Uterus (tissue), 3 donors: ENCODE measurements at regions not wholly inside any gene's neighbourhood (a gene's known extent, or its start where the extent isn't known, plus 50 kb on each side); places are given as distances from the start of the nearest gene placed in this dataset.

Source experiments
- DNase-seq, 2 donors: peaks; one replicate each; pipeline ENCODE4 v3.0.0-alpha.2; 2019 to 2020
- H3K27ac ChIP-seq, 2 donors: fragments of 200-600 bp; sonication (generic); 1 replicate in 1 of 2; 2 replicates in 1 of 2; pipeline ENCODE4 v1.5.1; 2016 to 2018
- H3K27me3 ChIP-seq, 2 donors: fragments of 200-600 bp; sonication (generic); one replicate each; pipeline ENCODE4 v1.5.1; 2018 to 2019; ENCODE audit warnings: control low read depth in 1 of 2
- H3K36me3 ChIP-seq, 2 donors: fragments of 200-600 bp; sonication (generic); one replicate each; pipeline ENCODE4 v1.5.1; 2019; ENCODE audit warnings: control low read depth in 1 of 2
- H3K4me1 ChIP-seq, 2 donors: fragments of 200-600 bp; sonication (generic); one replicate each; pipeline ENCODE4 v1.5.1; 2018 to 2019; ENCODE audit warnings: control low read depth in 1 of 2
- H3K4me3 ChIP-seq, 2 donors: fragments of 200-600 bp; sonication (generic); 1 replicate in 1 of 2; 2 replicates in 1 of 2; pipeline ENCODE4 v1.5.1; 2018 to 2019; ENCODE audit warnings: mild to moderate bottlenecking in 1 of 2
- H3K9me3 ChIP-seq, 2 donors: fragments of 200-600 bp; sonication (generic); one replicate each; pipeline ENCODE4 v1.5.1; 2019; ENCODE audit warnings: control low read depth in 1 of 2
- POLR2A ChIP-seq, 2 donors: fragments of 450-650 bp; IDR thresholded peaks; one replicate each; pipeline ENCODE4 v1.6.1; 2016; ENCODE audit warnings: antibody characterized with exemption in 2 of 2, mild to moderate bottlenecking in 1 of 2, moderate library complexity in 1 of 2
- intact Hi-C: fragments of 100-400 bp; cut with DNase I; formaldehyde crosslinking; loops from one replicate; pipeline ENCODE4 v1.15.1; 2023; ENCODE audit warnings: low total_unique reads
- TF ChIP-seq, protein P1 (sequence below), 4 experiments: fragments of 200-600 bp in 2 of 4; fragments of 450-650 bp in 2 of 4; sonication (generic) in 2 of 4; IDR thresholded peaks; one replicate each; pipeline ENCODE4 v1.5.1; 2016 to 2019; ENCODE audit warnings: antibody characterized with exemption in 4 of 4, mild to moderate bottlenecking in 2 of 4, moderate library complexity in 1 of 4
- donor health status: DM: yes; HTN: yes; CAD: no.

DNA sequence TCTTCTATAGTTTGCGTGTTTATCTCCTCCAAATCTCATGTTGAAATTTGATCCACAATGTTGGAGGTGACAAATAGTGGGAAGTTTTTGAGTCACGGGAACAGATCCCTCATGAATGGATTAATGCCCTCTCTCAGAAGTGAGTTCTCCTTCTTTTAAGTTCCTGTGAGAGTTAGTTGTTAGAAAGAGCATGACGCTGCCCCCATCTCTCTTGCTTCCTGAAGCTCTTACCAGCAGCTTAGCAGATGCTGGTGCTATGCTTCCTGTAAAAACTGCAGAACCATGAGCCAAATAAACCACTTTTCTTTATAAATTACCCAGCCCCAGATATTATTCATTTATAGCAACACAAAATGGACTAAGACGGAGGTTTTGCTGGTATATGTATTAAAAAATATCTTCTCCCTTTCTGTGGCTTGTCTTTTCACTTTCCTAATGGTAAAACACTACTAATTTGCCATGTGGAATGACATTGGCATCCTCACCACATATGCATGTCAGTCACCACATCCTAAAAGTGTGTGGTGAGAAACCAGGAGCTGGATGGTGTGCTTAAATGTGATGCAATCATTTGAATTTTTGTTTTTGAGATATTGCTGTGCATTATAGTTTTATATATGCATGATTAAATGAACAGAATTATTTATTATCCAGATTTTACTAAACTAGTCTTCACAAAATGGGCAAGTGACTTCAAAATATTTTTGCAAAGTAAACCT, 449.3 kb downstream of the ADAMTS20 start:
- H3K36me3 ChIP-seq: no peaks in the 10 kb centered on the region
- intact Hi-C loops: no loop called here
- DNase-seq: no peak
- H3K4me3 ChIP-seq: no peak overlapping the region
- H3K4me1 ChIP-seq: no peaks in the 10 kb centered on the region
- H3K27ac ChIP-seq: no peak overlapping the region
- no peaks in the 10 kb centered on the region for H3K27me3 ChIP-seq
- no peak for TF ChIP-seq POLR2A (IDR thresholded peaks at IDR 0.05)
- TF ChIP-seq, protein P1, sequence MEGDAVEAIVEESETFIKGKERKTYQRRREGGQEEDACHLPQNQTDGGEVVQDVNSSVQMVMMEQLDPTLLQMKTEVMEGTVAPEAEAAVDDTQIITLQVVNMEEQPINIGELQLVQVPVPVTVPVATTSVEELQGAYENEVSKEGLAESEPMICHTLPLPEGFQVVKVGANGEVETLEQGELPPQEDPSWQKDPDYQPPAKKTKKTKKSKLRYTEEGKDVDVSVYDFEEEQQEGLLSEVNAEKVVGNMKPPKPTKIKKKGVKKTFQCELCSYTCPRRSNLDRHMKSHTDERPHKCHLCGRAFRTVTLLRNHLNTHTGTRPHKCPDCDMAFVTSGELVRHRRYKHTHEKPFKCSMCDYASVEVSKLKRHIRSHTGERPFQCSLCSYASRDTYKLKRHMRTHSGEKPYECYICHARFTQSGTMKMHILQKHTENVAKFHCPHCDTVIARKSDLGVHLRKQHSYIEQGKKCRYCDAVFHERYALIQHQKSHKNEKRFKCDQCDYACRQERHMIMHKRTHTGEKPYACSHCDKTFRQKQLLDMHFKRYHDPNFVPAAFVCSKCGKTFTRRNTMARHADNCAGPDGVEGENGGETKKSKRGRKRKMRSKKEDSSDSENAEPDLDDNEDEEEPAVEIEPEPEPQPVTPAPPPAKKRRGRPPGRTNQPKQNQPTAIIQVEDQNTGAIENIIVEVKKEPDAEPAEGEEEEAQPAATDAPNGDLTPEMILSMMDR (IDR thresholded peaks at IDR 0.05): no peak
- no peaks in the 10 kb centered on the region for H3K9me3 ChIP-seq

DNA sequence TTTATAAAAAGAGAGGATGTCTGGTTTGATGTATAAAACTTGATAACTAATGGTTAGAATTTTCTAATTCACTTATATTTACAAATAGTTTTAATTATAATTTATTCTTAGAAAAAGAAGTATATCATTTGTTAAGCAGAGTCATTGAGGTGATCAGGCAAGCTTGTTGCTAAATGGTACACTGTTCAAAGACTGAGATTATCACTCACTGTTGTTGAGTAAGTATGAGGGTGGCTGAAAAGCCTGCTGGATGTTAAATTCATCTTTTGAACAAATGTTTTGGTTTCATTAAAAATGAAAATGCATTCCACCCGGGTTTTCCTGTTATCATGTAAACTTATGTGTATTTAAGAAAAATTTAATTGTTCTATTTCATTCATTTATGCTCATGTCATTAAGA, 451.8 kb downstream of the ADAMTS20 start:
- no peak overlapping the region for H3K27ac ChIP-seq
- no peak overlapping the region for H3K4me3 ChIP-seq
- TF ChIP-seq, protein P1 (IDR thresholded peaks at IDR 0.05): no peak
- TF ChIP-seq POLR2A (IDR thresholded peaks at IDR 0.05): no peak
- no peaks in the 10 kb centered on the region for H3K27me3 ChIP-seq
- no peak for DNase-seq
- H3K9me3 ChIP-seq: no peaks in the 10 kb centered on the region
- no peaks in the 10 kb centered on the region for H3K36me3 ChIP-seq
- intact Hi-C loops: no loop called here
- H3K4me1 ChIP-seq: no peaks in the 10 kb centered on the region

DNA sequence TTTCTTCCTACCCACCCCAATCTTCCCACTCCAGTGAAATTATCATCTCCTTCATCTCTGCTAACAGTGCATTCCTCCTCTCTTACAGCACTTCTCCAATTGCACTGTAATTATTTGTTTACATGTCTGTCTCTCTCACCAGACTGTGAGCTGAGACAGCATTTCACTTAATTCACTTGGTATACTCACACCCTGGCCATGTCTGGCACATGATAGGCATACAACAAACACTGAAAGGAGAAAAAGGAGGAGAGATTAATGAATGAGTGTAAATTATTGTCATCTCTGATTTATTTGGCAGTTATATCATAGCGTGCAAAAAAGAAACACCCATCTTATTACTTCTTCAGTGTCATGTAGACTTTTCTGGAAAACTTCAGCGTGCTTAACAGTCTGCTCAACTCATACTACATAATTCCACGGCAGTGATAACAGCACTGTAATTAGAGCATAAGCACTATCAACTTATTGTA, 452.3 kb downstream of the ADAMTS20 start:
- TF ChIP-seq, protein P1 (IDR thresholded peaks at IDR 0.05): no peak
- no peak for TF ChIP-seq POLR2A (IDR thresholded peaks at IDR 0.05)
- Histone ChIP-seq H3K36me3 (no peaks in the 10 kb centered on the region), H3K27ac (no peak overlapping the region), H3K9me3 (no peaks in the 10 kb centered on the region), H3K27me3 (no peaks in the 10 kb centered on the region), H3K4me1 (no peaks in the 10 kb centered on the region), H3K4me3 (no peak overlapping the region)
- intact Hi-C loops: no loop called here
- no peak for DNase-seq

DNA sequence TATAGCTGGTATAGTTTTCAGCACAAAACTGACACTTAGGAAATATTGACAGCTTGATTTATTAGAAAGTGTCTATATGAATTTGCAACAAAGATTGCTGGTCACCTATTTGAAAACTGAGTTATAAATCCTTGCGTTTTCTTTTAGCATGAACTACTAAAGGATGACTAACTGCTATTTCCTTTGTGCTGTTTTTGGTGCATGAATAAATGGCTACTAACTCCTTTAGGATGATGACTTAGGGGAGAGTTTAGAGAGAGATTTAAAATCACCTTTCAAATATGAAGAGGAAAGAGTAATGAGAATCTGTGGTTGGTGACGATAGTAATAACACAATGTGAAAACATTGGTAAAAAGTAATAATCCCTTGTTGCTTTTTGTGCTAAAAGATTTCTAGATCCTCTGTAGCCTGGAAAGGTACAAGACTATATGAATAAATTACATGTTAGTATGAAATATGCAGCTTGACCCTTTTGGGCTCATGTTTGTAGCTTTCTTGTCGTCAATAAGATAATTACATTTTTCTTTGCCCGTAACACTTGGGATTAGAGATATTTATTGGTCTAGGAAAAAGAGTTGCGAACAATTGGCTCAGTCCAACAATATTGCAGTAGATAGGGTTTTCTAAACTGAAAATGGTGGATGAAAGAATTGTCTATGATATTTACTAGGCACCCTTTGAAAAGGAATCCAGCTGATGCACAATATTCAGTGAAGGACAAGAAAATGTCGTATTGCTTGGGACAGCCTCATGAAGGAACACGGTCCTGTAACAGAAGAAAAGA, 453.0 kb downstream of the ADAMTS20 start:
- no peak overlapping the region for H3K4me3 ChIP-seq
- no peak for TF ChIP-seq POLR2A (IDR thresholded peaks at IDR 0.05)
- TF ChIP-seq, protein P1 (IDR thresholded peaks at IDR 0.05): no peak
- H3K27ac ChIP-seq: no peak overlapping the region
- H3K27me3 ChIP-seq: no peaks in the 10 kb centered on the region
- intact Hi-C loops: no loop called here
- no peaks in the 10 kb centered on the region for H3K9me3 ChIP-seq
- no peak for DNase-seq
- H3K36me3 ChIP-seq: no peaks in the 10 kb centered on the region
- H3K4me1 ChIP-seq: no peaks in the 10 kb centered on the region

DNA sequence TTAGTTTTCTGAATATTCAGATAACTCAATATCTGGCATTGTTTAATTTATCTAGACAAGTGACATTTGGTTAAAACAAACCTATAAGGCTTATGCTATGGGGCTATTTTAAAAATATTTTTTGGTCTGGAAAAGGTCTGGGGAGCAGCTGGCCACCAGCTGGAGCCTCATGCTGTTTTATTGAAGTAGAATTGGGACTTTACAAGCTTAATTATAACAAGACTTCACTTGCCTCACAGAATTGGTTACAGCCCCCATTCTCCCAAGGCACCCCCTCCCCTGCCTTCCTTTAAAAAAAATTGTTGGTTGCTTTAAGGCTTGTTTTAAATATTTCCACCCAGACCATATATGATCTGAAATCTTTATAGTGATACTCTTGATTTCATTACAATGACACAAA, 453.9 kb downstream of the ADAMTS20 start:
- Histone ChIP-seq H3K36me3 (no peaks in the 10 kb centered on the region), H3K4me3 (no peak overlapping the region), H3K4me1 (no peaks in the 10 kb centered on the region), H3K27ac (no peak overlapping the region), H3K9me3 (no peaks in the 10 kb centered on the region), H3K27me3 (no peaks in the 10 kb centered on the region)
- intact Hi-C loops: no loop called here
- DNase-seq: no peak
- no peak for TF ChIP-seq POLR2A (IDR thresholded peaks at IDR 0.05)
- TF ChIP-seq, protein P1 (IDR thresholded peaks at IDR 0.05): no peak
